Neural cell (in vitro differentiated cells): ENCODE measurements at regions not wholly inside any gene's neighbourhood (a gene's known extent, or its start where the extent isn't known, plus 50 kb on each side); places are given as distances from the start of the nearest gene placed in this dataset.

Source experiments
- H2AFZ ChIP-seq: fragments of 200-600, 300-800 bp; sonication (generic), shearing (Covaris generic); 2 replicates; pipeline ENCODE4 v1.6.0; 2014; ENCODE audit warnings: low read depth, mild to moderate bottlenecking, antibody characterized with exemption, low read length, moderate library complexity
- H3F3A ChIP-seq: fragments of 200-600 bp; shearing (Covaris generic); 2 replicates; pipeline ENCODE4 v1.6.1; 2016; ENCODE audit warnings: mild to moderate bottlenecking, moderate library complexity, mixed read lengths, antibody characterized with exemption, low read length; ENCODE audit not compliant: insufficient read depth, poor library complexity, severe bottlenecking
- H3K27ac ChIP-seq: fragments of 200-600, 300-800 bp; sonication (generic), shearing (Covaris generic); 2 replicates; pipeline ENCODE4 v1.5.1; 2014; ENCODE audit warnings: mild to moderate bottlenecking, low read length, moderate library complexity
- H3K27me3 ChIP-seq: fragments of 300-800, 200-600 bp; sonication (generic), shearing (Covaris generic); 2 replicates; pipeline ENCODE4 v1.6.0; 2014; ENCODE audit warnings: mild to moderate bottlenecking, low read depth, low read length, moderate library complexity; ENCODE audit not compliant: insufficient read depth
- H3K36me3 ChIP-seq: fragments of 300-800, 200-600 bp; sonication (generic), shearing (Covaris generic); 2 replicates; pipeline ENCODE4 v1.5.1; 2014; ENCODE audit warnings: mild to moderate bottlenecking, antibody characterized with exemption, low read length, moderate library complexity; ENCODE audit not compliant: insufficient read depth
- H3K4me2 ChIP-seq: fragments of 300-800, 200-600 bp; sonication (generic), shearing (Covaris generic); 2 replicates; pipeline ENCODE4 v1.6.0; 2014; ENCODE audit warnings: mild to moderate bottlenecking, low read length
- H3K4me3 ChIP-seq: fragments of 300-800, 200-600 bp; sonication (generic), shearing (Covaris generic); 2 replicates; pipeline ENCODE4 v1.5.1; 2014; ENCODE audit warnings: mild to moderate bottlenecking, low read length, moderate library complexity
- H3K79me2 ChIP-seq: fragments of 200-600 bp; shearing (Covaris generic); replicated peaks from 2 replicates; pipeline ENCODE4 v1.6.0; 2014; ENCODE audit warnings: mild to moderate bottlenecking, low read length, moderate library complexity; ENCODE audit not compliant: insufficient read depth
- H3K9ac ChIP-seq: fragments of 300-800, 200-600 bp; sonication (generic), shearing (Covaris generic); 2 replicates; pipeline ENCODE4 v1.6.1; 2016; ENCODE audit warnings: mild to moderate bottlenecking, low read length, mixed read lengths
- H3K9me2 ChIP-seq: fragments of 200-600 bp; shearing (Covaris generic); 2 replicates; pipeline ENCODE4 v1.6.1; 2016; ENCODE audit warnings: mild to moderate bottlenecking, low read length, mixed read lengths; ENCODE audit not compliant: insufficient read depth
- H3K9me3 ChIP-seq: fragments of 200-600, 300-800 bp; sonication (generic), shearing (Covaris generic); 2 replicates; pipeline ENCODE4 v1.6.1; 2016; ENCODE audit warnings: mild to moderate bottlenecking, mixed run types, low read length, moderate library complexity, mixed read lengths
- H4K20me1 ChIP-seq: fragments of 200-600 bp; shearing (Covaris generic); 2 replicates; pipeline ENCODE4 v1.6.1; 2016; ENCODE audit warnings: mild to moderate bottlenecking, mixed run types; ENCODE audit not compliant: insufficient read depth
- EP300 ChIP-seq: fragments of 450-650 bp; conservative IDR thresholded peaks from 2 replicates; pipeline ENCODE4 v1.6.1; 2014; ENCODE audit warnings: antibody characterized with exemption, mild to moderate bottlenecking, moderate library complexity; ENCODE audit not compliant: poor library complexity, severe bottlenecking
- EZH2 ChIP-seq: fragments of 200-600, 300-800 bp; shearing (Covaris generic), sonication (generic); IDR thresholded peaks from 2 replicates; pipeline ENCODE4 v1.6.1; 2014; ENCODE audit warnings: antibody characterized with exemption, low read length, borderline replicate concordance, mild to moderate bottlenecking; ENCODE audit not compliant: insufficient read depth, poor library complexity, severe bottlenecking
- MXI1 ChIP-seq: fragments of 450-650 bp; conservative IDR thresholded peaks from 2 replicates; pipeline ENCODE4 v1.6.1; 2014; ENCODE audit warnings: antibody characterized with exemption, mild to moderate bottlenecking; ENCODE audit not compliant: poor library complexity, severe bottlenecking
- POLR2AphosphoS5 ChIP-seq: IDR thresholded peaks from 2 replicates; pipeline ENCODE4 v1.6.1; 2012
- RAD21 ChIP-seq: fragments of 450-650 bp; conservative IDR thresholded peaks from 2 replicates; pipeline ENCODE4 v1.6.1; 2014; ENCODE audit warnings: antibody characterized with exemption, mild to moderate bottlenecking, moderate library complexity
- SMC3 ChIP-seq: fragments of 450-650 bp; conservative IDR thresholded peaks from 2 replicates; pipeline ENCODE4 v1.6.1; 2014; ENCODE audit warnings: antibody characterized with exemption, mild to moderate bottlenecking, moderate library complexity; ENCODE audit not compliant: poor library complexity
- TAF1 ChIP-seq: IDR thresholded peaks from 2 replicates; pipeline ENCODE4 v1.6.1; 2012; ENCODE audit warnings: low read depth
- TF ChIP-seq, protein P1 (sequence below): fragments of 450-650 bp; IDR thresholded peaks from 2 replicates; pipeline ENCODE4 v1.5.1; 2014; ENCODE audit warnings: antibody characterized with exemption, mild to moderate bottlenecking, moderate library complexity; ENCODE audit not compliant: poor library complexity, severe bottlenecking
- TF ChIP-seq, protein P2 (sequence below): IDR thresholded peaks from 2 replicates; pipeline ENCODE4 v1.6.1; 2012; ENCODE audit warnings: borderline replicate concordance

DNA sequence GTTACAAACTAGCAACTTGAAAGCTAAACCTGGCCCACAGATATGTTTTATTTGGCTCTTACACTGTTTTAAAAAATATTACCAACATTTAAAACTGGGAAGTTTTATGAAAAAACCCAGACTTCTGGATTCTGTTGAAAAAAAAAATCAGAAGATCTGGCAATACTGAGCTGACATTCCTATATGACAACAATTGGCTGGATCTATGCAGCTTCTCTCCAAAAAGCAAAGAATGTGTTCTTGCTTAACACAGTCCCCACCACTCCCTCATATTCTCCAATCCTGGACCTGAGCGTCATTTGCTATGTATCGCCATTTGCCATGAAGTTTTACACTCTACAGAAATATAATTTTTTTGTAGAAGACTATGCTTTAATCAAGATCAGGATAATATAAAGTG lies 859.6 kb downstream of the LTN1 start:
- TF ChIP-seq, protein P1, sequence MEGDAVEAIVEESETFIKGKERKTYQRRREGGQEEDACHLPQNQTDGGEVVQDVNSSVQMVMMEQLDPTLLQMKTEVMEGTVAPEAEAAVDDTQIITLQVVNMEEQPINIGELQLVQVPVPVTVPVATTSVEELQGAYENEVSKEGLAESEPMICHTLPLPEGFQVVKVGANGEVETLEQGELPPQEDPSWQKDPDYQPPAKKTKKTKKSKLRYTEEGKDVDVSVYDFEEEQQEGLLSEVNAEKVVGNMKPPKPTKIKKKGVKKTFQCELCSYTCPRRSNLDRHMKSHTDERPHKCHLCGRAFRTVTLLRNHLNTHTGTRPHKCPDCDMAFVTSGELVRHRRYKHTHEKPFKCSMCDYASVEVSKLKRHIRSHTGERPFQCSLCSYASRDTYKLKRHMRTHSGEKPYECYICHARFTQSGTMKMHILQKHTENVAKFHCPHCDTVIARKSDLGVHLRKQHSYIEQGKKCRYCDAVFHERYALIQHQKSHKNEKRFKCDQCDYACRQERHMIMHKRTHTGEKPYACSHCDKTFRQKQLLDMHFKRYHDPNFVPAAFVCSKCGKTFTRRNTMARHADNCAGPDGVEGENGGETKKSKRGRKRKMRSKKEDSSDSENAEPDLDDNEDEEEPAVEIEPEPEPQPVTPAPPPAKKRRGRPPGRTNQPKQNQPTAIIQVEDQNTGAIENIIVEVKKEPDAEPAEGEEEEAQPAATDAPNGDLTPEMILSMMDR: no peak
- TF ChIP-seq, protein P2, sequence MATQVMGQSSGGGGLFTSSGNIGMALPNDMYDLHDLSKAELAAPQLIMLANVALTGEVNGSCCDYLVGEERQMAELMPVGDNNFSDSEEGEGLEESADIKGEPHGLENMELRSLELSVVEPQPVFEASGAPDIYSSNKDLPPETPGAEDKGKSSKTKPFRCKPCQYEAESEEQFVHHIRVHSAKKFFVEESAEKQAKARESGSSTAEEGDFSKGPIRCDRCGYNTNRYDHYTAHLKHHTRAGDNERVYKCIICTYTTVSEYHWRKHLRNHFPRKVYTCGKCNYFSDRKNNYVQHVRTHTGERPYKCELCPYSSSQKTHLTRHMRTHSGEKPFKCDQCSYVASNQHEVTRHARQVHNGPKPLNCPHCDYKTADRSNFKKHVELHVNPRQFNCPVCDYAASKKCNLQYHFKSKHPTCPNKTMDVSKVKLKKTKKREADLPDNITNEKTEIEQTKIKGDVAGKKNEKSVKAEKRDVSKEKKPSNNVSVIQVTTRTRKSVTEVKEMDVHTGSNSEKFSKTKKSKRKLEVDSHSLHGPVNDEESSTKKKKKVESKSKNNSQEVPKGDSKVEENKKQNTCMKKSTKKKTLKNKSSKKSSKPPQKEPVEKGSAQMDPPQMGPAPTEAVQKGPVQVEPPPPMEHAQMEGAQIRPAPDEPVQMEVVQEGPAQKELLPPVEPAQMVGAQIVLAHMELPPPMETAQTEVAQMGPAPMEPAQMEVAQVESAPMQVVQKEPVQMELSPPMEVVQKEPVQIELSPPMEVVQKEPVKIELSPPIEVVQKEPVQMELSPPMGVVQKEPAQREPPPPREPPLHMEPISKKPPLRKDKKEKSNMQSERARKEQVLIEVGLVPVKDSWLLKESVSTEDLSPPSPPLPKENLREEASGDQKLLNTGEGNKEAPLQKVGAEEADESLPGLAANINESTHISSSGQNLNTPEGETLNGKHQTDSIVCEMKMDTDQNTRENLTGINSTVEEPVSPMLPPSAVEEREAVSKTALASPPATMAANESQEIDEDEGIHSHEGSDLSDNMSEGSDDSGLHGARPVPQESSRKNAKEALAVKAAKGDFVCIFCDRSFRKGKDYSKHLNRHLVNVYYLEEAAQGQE: no peak
- no peak for TF ChIP-seq POLR2AphosphoS5
- no peak for TF ChIP-seq EP300
- no peak for TF ChIP-seq SMC3
- no peak for TF ChIP-seq TAF1
- TF ChIP-seq MXI1: no peak
- H3K9ac ChIP-seq: no peak overlapping the region
- H3K27ac ChIP-seq: no peak overlapping the region
- no peaks in the 10 kb centered on the region for H3K27me3 ChIP-seq
- H2AFZ ChIP-seq: no peak overlapping the region
- H3K9me3 ChIP-seq: peaks cover 6% of the 10 kb centered on the region
- no peaks in the 10 kb centered on the region for H3K79me2 ChIP-seq
- H3K9me2 ChIP-seq: no peaks in the 10 kb centered on the region
- no peak overlapping the region for H3K4me2 ChIP-seq
- no peaks in the 10 kb centered on the region for H3F3A ChIP-seq
- no peak overlapping the region for H3K4me3 ChIP-seq
- no peaks in the 10 kb centered on the region for H4K20me1 ChIP-seq
- no peaks in the 10 kb centered on the region for H3K36me3 ChIP-seq

DNA sequence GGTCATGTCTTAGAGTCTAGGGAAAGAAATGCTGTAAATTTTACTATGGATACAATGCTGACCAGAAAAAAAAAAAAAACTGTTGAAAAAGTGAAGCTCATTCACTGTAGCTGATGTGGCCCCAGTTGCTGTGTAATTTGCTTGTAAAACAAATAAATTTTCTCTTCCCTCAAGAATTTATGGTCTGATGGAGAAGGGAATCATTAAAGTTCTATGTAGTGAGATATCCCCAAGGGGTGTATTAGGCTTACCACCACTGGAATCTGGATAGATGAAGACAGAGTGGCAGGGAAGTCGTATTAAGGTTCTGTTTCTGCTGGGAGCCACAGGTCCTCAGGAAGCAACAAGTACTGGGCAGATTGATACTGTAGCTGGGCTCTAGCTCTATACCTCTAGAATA lies 860.0 kb downstream of the LTN1 start:
- Histone ChIP-seq H3F3A (no peaks in the 10 kb centered on the region), H3K4me3 (no peak overlapping the region), H3K79me2 (no peaks in the 10 kb centered on the region), H4K20me1 (no peaks in the 10 kb centered on the region), H3K27me3 (no peaks in the 10 kb centered on the region), H3K9me3 (peaks cover 6% of the 10 kb centered on the region), H2AFZ (no peak overlapping the region), H3K4me2 (no peak overlapping the region), H3K36me3 (no peaks in the 10 kb centered on the region), H3K9me2 (no peaks in the 10 kb centered on the region), H3K27ac (no peak overlapping the region), H3K9ac (no peak overlapping the region)
- TF ChIP-seq POLR2AphosphoS5 (no peak), EZH2 (no peak), EP300 (no peak), MXI1 (no peak), SMC3 (no peak), RAD21 (no peak)
- TF ChIP-seq, protein P1: no peak
